Amniotic stem cell (primary cell): ENCODE measurements at regions not wholly inside any gene's neighbourhood (a gene's known extent, or its start where the extent isn't known, plus 50 kb on each side); places are given as distances from the start of the nearest gene placed in this dataset.

Source experiments
- DNase-seq: peaks from one replicate; lab custom pipeline; 2025; lab: John Stamatoyannopoulos, UW

DNA sequence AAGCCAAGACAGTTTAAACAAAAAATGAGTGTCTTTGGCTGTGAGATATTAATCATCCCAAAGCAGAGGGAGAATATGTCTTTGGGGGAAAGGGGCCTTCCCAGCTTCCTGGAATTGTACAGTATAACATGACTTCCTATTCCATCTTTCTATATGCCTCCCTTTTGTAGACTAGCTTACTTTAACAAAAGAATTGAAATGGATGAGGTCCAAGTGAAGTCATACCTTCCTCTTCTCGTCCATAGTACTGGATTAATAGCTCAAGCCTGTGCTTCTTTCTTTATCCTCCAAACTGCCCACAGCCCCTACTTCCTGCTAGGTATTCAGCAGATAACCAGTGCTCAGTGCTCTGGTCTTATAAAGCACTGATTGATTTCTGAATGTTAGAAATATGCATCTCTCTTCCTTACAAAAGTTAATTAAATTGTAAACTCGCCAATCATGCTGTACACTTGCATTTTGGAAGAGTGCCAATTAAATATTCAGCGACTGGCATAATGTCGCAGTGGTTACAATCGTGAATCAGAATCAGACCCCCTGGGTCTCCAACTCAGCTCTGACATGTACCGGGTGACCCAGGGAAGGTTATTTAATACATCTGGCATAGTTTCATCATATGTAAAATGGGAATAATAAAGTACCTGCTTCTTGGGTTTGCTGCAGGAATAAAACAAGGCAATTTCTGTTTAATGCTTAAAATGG is 325.1 kb downstream of the RND3 start:
- no peak for DNase-seq

- no peak for DNase-seq
These were observed 327.4 kb downstream of the RND3 start for GRCh38 chr2:150160058-150160457.

DNA sequence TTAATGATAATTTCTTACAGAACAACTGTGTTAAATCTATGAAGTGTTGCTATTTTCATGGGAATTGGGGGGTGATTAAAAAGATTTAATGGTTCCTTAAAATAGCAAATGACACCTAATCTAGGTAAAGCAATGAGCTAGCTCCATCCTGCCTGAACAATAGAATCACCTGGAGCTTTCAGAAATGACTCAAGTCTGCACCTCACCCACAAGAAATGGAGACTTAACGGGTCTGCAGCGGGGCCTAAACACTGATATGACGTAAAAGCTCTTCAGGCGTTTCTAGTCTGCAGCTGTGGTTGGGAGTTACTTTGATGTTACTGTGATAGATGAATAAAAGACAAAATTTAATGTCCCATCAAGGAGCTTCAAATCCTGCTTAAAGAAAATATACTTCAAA is 328.2 kb downstream of the RND3 start:
- DNase-seq: no peak

DNA sequence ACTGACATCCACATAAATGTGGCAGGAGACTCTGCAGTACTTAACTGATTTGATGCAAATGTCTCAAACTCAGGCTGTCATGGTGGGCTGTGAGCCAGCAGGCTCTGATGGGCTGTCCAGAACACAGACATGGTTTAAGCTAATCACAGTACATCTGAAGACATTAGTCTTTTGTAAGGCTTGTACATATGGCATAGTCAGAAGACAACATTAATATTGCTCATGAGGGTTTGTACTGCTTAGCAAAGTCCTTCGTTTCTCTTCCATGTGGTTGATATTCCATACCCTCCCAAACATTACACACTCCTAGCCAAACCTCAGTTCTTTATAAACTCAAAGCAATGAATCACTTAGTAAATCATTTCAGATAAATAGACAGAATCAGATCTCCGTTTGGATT is 330.6 kb downstream of the RND3 start:
- DNase-seq: no peak

GRCh38 chr2:150156415-150156814 is 331.1 kb downstream of the RND3 start:
- no peak for DNase-seq

GRCh38 chr2:150154308-150154797 is 333.1 kb downstream of the RND3 start:
- no peak for DNase-seq

GRCh38 chr2:150153646-150154307 is 333.7 kb downstream of the RND3 start:
- no peak for DNase-seq

DNA sequence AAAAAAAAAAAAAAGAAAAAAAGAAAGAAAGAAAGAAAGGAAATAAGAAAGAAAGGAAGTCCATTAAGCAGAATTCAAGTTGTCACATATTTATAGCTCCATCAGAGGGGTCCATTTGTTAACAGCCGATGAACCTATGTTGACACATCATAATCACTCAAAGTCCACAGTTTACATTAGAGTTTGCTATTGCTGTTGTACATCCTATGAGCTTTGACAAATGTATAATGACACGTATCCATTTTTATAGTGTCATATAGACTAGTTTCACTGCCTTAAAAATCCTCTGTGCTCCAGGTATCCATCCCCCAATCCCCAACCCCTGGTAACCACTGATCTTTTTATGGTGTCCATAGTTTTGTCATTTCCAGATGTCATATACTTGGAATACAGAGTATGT is 335.2 kb downstream of the RND3 start:
- DNase-seq: no peak

DNA sequence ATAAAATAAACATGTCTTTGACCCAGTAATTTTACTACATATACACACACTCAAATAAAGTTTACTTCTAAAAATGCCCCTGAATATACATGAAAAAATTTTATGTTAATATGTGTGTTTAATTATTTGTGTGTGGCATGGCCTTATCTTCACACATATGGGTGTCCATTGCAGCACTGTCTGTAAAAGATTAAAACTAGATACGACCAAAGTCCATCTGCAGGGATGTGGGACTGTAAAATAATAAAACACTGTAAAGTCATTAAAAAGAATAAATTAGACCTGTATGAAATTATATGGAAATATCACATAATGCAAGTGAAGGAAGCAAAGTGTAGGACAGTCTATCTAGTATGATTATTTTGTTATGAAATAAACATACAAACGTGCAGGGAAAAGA is 337.3 kb downstream of the RND3 start:
- no peak for DNase-seq

GRCh38 chr2:150147889-150148683 is 339.4 kb downstream of the RND3 start:
- no peak for DNase-seq

- no peak for DNase-seq
These were observed 340.6 kb downstream of the RND3 start for GRCh38 chr2:150146879-150147278.

DNA sequence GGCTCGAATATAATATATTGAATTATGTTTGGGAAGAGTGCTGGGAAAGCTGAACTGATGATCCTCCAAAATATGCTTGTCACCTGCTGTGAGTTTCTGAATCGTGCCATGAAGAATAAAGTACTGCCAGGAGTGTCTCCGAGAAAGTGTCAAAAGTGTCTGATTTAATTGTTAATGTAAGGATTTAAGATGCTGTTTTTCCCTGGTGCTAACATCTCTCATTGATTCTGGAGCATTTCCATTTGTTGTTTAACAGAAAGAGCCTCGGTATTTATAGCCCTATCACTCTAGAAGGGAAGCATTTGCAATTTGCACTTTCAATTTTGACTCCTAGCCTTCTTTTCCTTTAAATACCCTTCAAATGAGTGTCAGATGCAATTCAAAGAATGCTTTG is 342.2 kb downstream of the RND3 start:
- no peak for DNase-seq

- DNase-seq: no peak
These were observed 342.7 kb downstream of the RND3 start for GRCh38 chr2:150144546-150145298.

DNA sequence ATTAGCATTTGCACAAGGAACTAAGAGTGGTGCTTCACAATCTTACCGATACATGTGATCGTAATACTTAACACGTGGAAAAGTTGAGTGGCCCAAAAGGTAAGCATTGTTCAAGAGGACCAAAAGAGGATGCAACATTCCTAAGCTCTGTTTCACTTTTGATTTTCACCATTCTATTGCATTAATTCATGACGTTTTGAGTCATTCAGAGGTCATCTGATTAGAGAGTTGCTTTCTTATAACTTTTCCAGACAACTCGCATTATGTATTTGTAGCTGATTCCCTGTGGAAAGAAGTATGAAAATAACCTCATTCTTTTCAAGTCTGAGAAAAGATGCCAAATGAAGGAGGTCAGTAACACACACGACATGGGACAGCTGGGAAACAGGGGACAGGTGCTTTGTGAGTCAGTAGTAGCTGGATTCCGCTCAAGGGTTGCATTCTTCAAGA is 344.4 kb downstream of the RND3 start:
- DNase-seq: peak; percentile 47

- DNase-seq: peak; percentile 58
These were observed 344.9 kb downstream of the RND3 start for GRCh38 chr2:150142561-150142960.

- DNase-seq: no peak
These were observed 346.1 kb downstream of the RND3 start for GRCh38 chr2:150141226-150142001.

- no peak for DNase-seq
These were observed 346.7 kb downstream of the RND3 start for GRCh38 chr2:150140777-150141176.

GRCh38 chr2:150138587-150138986 is 348.9 kb downstream of the RND3 start:
- no peak for DNase-seq

- no peak for DNase-seq
These were observed 350.0 kb downstream of the RND3 start for GRCh38 chr2:150137338-150138069.

DNA sequence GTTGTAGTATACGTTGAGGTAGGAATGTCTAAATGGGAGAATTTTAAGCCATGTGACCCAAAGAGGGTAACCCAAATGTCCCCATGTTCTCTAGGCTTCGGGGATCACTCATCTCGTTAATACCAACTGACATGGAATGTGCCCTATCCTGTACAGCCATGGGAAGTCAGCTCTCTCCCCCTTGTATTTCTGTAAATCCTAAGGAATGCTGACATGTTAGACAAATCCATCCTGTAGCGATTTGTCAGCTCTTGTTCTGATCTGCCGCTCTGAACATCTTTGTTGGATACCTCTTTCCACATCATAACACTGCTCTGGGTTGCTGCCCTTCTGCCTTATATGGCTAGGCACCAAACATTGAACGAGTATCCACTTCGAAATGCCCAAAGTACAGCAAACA is 350.6 kb downstream of the RND3 start:
- no peak for DNase-seq

DNA sequence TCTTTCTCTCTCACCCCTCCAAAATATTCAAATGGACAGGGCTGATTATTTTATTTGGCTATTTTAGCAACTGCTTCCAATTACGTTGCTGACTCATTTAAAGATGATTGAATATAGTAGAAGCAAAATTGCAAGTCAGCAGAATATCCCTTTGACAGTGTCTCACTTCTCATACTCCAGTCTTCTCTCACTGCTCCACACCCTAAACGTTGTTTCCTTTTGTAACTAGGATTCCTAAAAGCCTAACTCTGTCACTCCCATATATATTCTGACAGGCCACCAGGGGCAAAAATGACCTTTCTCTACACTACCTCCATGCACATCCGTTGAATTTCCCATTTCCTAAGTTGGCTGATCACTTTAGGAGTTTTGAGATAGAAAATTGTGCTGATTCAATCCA is 351.1 kb downstream of the RND3 start:
- DNase-seq: no peak
